ENCODE measurements at regions not wholly inside any gene's neighbourhood (a gene's known extent, or its start where the extent isn't known, plus 50 kb on each side); places are given as distances from the start of the nearest gene placed in this dataset.
"Not testable (repeated sequence)": the region's sequence is repeated elsewhere in the genome, so short reads cannot be mapped to it uniquely, and the experiment has no call there.

DNA sequence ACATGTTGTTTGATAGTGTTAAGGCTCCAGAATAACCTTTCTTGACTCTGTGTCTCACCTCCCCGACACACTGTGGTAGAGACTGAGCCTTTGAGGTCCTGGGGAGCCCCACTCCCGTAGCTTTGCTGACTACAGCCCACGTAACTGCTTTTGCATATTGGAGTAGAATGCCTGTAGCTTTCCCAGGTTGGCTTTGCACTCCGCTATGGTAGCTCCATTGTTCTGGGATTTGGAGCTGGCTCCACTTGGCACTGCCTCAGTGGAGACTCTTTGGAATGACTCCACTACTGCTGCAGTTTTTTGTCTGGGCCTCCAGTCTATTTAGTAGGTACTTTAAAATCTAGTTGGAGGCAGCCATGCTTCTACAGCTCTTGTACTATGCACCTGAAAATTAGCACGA lies 56.2 kb upstream of the ANXA1 start:
- no peak for DNase-seq

DNA sequence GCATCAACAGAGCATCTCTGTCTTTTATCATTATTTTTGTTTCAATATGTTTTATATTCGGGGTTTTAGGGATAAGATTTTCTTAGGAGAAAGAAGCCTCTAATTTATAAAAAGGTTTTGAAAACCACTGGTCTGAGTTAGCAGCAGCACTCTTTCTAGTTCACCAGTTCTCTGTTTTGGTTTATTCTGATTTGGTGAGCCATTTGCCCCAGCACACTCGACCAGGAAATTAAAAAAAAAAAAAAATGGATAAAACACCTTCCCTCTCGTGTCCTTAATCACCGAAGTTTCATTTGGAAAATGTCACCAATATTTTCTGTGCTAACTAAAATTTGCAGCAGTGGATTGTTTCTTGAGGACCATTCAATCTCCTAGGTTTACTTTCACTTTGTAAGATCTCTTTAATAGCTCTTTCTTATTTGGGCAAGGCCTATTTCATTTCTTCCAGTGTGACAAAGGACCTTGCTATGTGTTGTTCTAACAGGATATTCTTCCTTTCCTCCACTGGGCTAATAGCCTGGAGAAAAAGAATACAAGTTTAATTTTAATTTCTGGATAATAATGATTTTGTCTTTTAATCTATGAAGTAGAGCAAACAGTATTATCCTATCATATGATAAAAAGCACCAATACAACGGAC lies 57.8 kb upstream of the ANXA1 start:
- DNase-seq, result no peak

DNA sequence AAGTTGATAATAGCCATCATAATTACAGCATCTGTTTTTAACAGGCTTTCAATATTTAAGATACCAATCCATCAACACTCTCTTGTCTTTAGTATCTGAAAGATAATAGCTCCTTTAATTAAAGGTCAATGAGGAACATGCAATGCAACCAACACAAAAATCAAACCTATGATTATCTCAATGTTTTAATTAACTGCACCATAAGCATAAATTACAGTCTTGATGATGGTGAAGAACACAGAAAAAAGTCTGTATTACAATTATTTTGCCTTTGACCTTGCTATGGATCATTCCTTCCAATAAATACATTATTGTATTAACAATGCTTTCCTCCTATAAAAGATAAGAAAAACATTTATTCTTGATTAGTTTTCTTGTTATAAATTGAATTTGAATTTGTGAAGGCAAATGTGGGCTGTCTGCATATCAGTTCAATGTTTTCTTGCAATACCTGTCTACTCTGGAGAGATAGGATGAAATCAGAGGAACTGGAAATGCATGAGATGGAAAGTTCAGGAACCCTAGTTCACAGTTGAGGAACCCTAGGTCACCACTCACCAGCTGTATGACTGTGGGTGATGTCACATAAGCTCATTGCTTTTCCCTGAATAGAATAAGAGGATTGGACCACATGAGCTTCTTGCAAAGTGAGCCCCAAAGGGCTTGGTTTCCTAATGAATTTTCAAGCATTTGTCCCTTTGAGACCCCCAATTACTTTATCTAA lies 58.5 kb upstream of the ANXA1 start:
- DNase-seq, result no peak

DNA sequence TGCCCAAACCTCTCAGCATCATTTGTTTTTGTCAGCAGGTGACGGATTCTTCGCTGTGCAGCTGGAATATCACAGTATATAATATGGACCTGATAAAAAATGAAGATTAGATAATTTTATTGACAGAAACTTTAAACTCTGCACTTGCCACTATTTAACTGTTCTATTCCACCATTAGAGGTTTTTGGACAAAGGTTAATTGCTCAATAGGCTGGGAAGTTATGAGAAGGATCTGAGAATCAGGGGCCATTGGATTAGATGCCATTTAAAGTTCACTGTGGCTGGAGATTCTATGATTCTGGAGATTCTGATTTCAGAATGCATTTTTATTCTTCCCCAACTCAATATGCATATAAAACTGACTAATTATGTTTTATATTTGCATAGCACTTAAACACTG lies 59.8 kb upstream of the ANXA1 start:
- no peak for DNase-seq

DNA sequence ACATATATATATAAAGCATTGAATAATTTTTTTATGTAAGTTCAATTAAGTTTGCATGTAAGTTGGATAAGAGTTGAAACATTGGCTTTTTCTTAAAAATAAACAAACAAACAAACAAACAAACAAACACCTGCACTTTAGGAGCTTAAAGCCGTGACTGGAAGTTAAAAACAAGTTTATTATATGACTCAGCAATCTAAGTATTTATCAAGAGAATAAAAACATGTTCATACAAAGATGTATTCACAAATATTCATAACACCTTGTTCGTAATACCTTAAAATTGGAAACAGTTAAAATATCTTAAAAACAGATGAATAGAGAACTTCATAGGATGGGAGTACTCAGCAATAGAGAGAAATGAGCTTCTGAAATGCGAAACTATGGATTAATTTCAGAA lies 61.5 kb upstream of the ANXA1 start:
- DNase-seq, result no peak

GRCh38 chr9:73089304-73089985 lies 62.2 kb upstream of the ANXA1 start:
- no peak for DNase-seq

DNA sequence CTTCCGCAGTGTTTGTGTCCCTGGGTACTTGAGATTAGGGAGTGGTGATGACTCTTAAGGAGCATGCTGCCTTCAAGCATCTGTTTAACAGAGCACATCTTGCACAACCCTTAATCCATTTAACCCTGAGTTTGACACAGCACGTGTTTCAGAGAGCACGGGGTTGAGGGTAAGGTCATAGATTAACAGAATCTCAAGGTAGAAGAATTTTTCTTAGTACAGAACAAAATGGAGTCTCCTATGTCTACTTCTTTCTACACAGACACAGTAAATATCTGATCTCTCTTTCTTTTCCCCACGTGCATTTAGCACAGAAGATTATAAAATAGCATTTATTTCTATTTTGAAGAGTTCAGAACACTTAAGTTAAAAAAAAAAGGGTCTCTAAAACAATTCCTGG lies 63.8 kb upstream of the ANXA1 start:
- DNase-seq, result not testable (repeated sequence)

DNA sequence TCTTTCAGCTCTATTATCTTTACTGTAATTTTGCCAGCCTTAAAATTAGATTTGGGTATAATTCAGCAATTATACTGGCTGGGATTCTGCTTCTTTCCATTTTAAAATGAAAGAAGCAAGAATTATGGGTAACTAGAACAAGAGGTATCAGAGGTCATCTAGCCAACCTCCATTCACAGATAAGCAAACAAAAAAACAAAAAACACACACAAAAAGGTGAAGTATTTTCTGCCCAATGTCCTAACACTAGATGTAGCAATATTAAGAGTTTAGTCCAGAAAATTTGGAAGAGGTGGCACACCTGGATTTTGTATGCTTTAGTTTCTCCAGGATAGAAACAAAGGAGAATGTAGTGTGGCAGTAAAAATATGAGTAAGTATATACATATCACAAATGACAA lies 68.1 kb upstream of the ANXA1 start:
- no peak for DNase-seq

DNA sequence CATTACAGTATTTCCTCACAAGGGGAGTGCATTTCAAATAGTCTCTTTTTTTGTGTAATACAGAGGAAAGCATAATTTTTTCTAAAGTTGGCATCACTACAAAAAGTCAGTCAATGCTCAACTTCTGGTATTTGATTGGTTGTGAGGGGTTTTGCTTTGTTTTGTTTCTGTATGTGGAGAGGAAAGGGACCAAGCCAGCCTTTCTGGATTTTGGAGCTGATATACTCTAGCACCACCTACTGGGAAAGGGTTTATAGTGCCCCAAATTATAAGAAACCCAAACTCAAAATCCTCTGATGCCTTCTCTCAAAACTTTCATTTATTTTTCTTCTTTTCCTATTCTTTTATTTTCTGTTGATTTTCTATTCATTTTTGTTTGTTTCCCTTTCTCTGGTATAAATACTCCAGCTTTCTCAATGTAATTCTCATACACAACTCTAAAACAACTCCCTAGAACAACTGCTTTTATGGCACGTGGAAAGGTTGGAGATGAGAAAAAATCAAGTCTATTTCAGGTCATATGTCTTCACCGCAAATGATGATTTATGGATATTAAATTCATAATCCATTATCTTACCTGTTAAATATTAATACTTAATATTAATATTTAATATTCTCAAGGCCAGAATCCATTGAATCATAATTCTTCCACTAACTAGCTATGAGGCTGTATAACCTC lies 69.5 kb upstream of the ANXA1 start:
- DNase-seq, result no peak

DNA sequence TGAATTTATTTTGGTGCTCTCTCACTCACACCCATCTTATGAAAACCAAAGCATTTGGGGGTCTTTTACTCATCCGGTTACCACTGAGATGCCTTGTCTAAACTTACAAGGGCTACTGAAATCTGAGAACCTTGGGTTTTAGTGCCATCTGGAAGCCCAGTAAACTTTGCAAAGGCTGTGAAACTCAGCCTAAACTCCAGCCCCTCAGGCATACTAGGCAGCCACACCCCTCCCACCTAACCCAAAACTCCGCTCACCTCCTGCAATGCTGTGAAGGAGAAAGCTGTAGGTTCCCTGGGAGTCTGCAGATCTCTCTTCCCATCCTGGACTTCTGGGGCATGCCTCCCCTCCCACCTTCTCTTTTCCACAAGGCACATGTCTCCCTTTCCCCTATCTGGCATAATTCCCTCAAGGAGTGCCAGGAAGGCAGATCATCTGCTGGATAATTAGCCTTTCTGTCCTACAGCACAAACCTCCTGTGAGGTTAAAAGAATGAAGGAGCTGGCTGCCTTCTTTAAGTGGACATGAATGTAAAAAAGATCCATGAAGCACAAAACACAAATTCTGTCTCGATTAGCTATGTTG lies 71.5 kb upstream of the ANXA1 start:
- no peak for DNase-seq

GRCh38 chr9:73079326-73079725 lies 72.3 kb upstream of the ANXA1 start:
- no peak for DNase-seq

DNA sequence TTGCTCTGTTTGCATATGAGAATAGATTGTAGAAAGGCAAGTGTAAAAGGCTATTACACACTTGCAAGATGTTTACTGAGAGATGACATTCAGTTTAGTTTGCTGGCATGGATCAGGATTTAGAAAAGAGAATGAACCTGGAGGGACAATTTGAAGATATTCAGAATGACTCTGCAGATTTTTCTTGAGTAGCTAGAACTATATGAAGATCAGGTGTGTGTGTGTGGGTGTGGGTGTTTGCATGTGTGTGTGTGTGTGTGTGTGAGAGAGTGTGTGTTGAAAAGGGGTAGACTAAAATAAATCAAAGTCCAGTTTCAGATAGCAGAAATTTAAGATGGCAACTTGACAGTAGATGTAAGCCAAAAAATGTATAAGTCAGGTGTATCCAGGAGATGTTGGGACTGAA lies 74.0 kb upstream of the ANXA1 start:
- DNase-seq, result no peak

DNA sequence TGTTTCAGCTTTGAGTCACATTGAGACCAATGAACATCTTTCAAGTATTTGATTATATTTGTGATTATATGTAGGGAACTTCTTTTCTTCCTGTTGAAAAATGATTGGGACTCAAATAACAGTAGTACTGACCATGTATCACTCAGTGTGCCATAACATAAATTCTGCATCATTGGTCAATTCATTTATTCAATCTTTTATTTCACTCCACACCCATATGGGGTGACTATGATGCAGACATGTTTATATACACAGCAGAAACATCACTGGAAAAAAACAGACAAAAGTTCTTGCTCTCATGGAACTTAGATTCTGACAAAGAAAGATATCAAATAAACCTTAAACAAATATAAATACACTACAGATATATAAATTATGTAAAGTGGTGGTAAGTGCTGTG lies 74.7 kb upstream of the ANXA1 start:
- DNase-seq, result no peak

DNA sequence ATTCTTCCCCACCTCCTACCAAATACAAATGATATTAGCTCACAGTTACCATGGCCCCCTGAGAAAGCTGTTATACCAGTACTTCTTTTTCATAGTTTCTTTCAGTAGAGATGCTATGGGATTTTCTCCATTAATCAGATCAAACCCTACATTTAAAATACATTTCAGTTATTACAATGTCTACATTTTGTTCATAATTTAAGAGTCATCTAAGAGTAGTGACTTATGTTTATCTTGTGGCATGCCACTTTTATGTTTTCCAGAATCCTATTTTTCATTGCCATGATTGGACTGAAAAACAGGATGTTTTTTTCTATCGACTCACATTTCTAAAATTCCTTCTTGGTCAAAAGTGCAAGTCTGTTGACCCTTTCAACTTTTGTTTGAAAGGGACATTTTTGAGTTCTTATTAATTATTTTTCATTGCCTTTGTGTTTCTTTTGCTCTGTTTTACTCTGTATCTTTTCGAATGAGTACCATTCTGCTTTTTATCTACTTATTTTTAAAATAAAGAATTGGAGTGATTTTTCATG lies 77.4 kb upstream of the ANXA1 start:
- DNase-seq, result no peak

DNA sequence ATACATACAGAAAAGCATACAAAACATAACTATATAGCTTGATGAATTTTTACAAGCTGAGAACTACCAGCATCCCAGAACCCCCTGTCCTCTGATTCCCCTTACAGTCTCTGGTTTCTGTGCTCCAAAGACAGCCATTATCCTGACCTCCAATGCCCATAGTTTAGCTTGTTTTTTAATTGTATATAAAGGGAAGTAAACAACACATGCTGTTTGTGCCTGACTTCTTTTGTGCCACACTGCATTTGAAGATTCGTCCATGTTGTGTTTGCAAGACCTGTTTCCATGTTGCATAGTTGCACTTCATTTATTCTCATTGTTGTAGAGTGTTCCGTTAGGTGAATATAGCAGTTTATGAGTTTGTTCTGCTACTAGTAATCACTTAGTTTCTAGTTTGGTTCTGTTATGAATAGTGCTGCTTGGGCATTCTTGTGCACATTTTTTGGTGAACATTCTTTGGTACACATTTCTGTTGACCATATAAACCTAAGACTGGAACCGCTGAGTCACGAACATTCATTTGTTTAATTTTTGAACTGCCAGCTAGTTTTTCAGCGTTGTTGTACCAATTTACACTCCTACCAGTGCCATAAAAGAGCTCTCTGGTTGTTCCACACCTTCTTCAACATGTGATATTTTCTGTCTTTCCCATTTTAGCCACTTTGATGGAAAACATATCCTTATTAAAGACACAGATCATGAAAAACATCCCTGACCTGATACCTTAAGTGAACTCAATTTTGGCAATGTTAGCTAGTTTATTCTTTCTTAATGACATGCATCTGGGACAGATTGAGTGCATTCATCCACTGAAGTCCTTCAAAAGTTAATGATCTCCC lies 78.1 kb upstream of the ANXA1 start:
- DNase-seq, result no peak

DNA sequence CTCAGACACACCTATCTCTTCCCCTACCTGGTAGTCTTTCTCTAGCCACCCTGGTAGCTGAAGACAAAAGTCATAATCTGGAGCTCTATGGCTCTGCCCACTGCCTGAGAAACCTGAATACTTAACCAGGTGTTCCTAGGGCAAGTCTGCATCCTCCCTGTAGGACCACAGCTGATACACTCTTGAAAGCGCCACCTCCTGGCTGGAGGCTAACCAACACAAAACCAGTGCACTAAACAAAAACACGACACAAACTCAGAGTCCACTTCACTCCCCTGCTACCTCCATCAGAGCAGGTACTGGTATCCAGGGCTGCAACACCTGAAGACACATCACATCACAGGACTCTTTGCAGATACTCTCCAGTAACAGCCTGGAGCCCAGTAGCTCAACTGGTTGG lies 84.6 kb upstream of the ANXA1 start:
- no peak for DNase-seq

DNA sequence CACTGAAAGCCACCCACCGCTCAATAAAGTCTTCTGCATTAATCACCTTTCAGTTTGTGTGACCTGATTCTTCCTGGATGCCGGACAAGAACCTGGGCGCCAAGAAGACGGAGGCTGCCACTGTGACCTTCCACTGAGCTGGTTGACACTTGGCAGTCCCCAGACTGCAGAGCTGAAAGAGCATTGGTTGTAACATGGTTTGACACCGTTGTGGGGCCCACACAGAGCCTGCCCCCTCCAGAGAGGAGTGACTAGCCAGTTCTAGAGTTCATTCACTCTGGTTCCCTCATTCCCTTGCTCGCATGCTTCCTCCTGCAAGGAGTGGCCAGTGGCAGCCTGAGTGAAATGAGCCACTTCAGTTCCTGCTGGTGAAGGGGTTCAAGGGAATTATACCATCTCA lies 86.2 kb upstream of the ANXA1 start:
- DNase-seq, result no peak

DNA sequence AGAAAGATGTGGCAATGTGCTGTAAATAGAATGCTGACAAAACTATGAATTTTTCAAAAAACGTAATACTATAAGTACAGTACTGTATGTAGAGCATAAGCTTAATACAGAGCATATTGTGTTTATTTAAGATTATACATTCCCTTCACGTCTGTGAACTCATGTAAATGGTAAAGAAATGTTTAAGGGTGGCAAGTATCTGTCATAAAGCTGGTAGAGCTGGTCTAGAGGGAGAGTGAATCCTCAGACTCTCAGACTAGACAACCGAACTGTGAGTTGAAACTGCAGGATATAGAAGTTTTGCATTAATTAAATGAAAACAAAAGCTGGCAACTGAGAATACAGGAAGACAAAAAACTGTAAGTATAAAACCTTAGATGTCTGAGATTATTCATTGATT lies 87.3 kb upstream of the ANXA1 start:
- DNase-seq, result no peak

DNA sequence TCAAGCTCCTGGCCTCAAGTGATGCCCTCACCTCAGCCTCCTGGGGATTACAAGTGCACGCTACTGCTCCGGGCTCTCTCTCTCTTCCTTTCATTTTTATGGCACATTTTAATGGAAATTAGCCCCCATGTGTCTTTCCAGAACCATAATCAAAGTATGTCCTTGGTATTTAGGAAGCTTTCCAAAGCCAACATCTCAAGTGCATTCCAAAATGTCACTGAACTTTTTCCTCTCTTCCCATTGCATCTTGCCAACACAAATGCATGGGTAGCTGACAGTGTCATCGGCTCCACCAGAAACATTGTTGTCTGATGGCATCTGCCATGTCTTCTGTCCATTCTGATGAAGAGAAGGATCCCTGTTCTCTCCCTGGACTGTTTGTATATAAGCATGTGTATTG lies 90.5 kb upstream of the ANXA1 start:
- no peak for DNase-seq

DNA sequence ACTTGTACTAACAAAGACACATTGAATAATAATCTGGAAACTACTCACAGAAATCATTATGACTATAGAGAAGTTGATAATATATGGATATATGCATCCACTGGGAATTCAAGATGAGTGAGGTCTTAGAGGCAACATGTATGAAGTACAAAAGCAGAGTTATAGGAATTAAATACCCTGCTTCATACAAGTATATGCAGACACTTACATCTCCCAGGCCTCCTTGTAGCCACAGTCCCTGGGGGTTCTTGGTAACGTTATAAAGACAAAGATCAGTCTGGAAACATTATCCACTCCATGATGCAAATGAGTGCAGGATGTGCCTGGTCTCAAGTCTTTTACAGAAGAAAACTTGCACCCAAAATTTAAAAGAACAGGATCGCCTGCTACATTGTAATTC lies 92.4 kb upstream of the ANXA1 start:
- no peak for DNase-seq

DNA sequence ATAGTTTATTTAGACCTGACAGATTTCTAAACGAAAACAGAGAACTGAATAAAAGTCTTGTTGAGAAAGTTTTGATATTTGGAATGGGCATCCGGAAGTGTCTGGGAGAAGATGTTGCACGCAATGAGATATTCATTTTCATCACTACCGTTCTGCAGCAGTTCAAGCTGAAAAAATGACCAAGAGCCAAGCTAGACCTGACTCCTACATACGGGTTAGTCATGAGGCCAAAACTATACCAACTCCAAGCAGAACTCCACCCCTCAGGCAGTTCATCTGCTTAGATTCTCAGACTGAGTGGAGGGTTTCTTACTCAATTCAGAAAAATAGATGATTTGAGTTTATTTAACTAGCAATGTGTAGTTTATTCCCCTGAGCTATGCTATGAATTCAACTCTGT lies 95.4 kb upstream of the ANXA1 start:
- DNase-seq, result no peak

GRCh38 chr9:73054091-73054490 lies 97.6 kb upstream of the ANXA1 start:
- no peak for DNase-seq
